Neural cell (in vitro differentiated cells): ENCODE measurements at regions not wholly inside any gene's neighbourhood (a gene's known extent, or its start where the extent isn't known, plus 50 kb on each side); places are given as distances from the start of the nearest gene placed in this dataset.

Experiments
- EP300 ChIP-seq: fragments of 450-650 bp; conservative IDR thresholded peaks from 2 replicates; pipeline ENCODE4 v1.6.1; 2014; ENCODE audit warnings: antibody characterized with exemption, mild to moderate bottlenecking, moderate library complexity; ENCODE audit not compliant: poor library complexity, severe bottlenecking
- MXI1 ChIP-seq: fragments of 450-650 bp; conservative IDR thresholded peaks from 2 replicates; pipeline ENCODE4 v1.6.1; 2014; ENCODE audit warnings: antibody characterized with exemption, mild to moderate bottlenecking; ENCODE audit not compliant: poor library complexity, severe bottlenecking
- POLR2AphosphoS5 ChIP-seq: IDR thresholded peaks from 2 replicates; pipeline ENCODE4 v1.6.1; 2012
- TF ChIP-seq, protein P1 (sequence below): fragments of 450-650 bp; IDR thresholded peaks from 2 replicates; pipeline ENCODE4 v1.5.1; 2014; ENCODE audit warnings: antibody characterized with exemption, mild to moderate bottlenecking, moderate library complexity; ENCODE audit not compliant: poor library complexity, severe bottlenecking
- TF ChIP-seq, protein P2 (sequence below): IDR thresholded peaks from 2 replicates; pipeline ENCODE4 v1.6.1; 2012; ENCODE audit warnings: borderline replicate concordance

DNA sequence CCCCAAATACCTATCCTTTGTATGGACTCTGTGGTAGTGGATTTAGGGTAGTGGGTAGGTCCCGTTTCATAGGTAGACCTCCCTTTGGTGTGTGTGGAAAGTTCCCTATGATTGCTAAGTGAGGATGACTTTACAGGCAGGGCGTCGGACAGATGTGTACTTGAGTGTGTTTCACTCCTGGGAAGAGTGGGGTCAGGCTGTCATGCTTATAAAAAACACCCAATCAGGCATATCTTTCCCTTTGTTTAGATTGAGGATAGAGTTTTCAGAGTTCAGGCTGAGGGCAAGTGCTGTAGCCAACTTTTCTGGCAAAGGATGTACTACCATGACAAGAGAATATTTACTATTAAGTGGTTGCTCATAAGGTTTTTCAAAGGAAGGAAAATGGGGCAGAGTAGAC, 242.0 kb downstream of the YTHDC2 start:
- no peak for TF ChIP-seq EP300
- TF ChIP-seq POLR2AphosphoS5, result no peak
- TF ChIP-seq MXI1, result no peak
- TF ChIP-seq, protein P1, sequence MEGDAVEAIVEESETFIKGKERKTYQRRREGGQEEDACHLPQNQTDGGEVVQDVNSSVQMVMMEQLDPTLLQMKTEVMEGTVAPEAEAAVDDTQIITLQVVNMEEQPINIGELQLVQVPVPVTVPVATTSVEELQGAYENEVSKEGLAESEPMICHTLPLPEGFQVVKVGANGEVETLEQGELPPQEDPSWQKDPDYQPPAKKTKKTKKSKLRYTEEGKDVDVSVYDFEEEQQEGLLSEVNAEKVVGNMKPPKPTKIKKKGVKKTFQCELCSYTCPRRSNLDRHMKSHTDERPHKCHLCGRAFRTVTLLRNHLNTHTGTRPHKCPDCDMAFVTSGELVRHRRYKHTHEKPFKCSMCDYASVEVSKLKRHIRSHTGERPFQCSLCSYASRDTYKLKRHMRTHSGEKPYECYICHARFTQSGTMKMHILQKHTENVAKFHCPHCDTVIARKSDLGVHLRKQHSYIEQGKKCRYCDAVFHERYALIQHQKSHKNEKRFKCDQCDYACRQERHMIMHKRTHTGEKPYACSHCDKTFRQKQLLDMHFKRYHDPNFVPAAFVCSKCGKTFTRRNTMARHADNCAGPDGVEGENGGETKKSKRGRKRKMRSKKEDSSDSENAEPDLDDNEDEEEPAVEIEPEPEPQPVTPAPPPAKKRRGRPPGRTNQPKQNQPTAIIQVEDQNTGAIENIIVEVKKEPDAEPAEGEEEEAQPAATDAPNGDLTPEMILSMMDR, result no peak
- TF ChIP-seq, protein P2, sequence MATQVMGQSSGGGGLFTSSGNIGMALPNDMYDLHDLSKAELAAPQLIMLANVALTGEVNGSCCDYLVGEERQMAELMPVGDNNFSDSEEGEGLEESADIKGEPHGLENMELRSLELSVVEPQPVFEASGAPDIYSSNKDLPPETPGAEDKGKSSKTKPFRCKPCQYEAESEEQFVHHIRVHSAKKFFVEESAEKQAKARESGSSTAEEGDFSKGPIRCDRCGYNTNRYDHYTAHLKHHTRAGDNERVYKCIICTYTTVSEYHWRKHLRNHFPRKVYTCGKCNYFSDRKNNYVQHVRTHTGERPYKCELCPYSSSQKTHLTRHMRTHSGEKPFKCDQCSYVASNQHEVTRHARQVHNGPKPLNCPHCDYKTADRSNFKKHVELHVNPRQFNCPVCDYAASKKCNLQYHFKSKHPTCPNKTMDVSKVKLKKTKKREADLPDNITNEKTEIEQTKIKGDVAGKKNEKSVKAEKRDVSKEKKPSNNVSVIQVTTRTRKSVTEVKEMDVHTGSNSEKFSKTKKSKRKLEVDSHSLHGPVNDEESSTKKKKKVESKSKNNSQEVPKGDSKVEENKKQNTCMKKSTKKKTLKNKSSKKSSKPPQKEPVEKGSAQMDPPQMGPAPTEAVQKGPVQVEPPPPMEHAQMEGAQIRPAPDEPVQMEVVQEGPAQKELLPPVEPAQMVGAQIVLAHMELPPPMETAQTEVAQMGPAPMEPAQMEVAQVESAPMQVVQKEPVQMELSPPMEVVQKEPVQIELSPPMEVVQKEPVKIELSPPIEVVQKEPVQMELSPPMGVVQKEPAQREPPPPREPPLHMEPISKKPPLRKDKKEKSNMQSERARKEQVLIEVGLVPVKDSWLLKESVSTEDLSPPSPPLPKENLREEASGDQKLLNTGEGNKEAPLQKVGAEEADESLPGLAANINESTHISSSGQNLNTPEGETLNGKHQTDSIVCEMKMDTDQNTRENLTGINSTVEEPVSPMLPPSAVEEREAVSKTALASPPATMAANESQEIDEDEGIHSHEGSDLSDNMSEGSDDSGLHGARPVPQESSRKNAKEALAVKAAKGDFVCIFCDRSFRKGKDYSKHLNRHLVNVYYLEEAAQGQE, result no peak
